Fibroblast of peridontal ligament (primary cell): ENCODE measurements at regions not wholly inside any gene's neighbourhood (a gene's known extent, or its start where the extent isn't known, plus 50 kb on each side); places are given as distances from the start of the nearest gene placed in this dataset.
A peak's percentile ranks its signal among the peaks of the same experiment; 100 is the strongest.

Experiments
- DNase-seq: peaks from one replicate; pipeline ENCODE4 v3.0.0-alpha.2; 2010; ENCODE audit errors: extremely low read depth

DNA sequence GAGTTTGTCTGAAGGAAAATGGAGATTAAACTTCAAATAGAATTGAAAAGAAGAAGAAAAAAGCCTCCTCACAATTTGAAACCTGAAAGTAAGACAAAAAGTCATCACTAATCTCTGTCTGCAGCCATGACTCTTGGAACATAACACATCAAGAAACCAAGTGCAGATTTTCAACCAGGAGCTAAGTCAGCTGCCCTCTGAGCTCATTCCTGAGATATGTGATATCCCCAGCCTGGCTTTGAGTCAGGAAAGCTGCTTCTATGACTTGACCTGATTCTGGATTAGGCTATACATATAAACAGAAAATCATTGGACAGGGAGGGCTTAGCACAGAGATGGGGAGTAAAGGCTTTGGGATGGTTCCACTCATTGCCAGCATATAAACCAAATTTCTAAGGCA, 891.4 kb downstream of the TFAP2A start:
- DNase-seq = peak; percentile 91

DNA sequence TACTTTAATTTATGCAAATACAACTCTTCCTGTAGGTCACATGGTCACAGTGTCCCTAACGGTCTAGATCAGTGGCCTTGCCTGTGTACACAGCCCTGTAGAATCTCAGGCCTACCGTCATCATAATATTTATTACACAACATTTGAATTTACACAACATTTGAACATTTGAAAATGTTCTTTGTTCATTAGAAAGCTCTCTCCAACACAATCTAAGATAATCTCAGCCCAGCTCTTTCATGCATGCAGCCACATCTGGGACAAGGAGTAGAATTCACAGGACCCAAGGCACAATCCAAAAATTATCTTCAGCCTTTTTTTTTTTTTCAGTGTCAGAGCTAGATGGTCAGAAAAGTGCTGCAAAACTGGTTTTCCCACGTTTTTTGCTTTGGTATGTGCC, 892.8 kb downstream of the TFAP2A start:
- no peak for DNase-seq

DNA sequence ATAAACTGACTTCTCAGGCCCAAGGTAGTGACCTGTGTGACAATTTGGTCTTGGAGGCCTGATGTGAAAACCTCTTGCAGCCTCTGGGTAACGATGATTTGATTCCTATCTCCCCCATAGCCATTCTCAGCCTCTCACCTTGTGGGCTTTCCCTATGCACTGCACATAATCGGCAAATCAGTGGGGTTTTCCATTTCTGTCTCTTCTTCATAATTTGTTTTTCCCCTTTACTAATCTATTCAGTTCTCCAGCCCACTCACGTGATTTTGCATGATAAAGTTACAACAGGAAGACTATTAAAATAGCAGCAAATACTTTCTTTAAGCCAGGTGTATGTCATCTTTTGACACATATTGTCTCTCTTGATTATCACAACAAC, 893.7 kb downstream of the TFAP2A start:
- DNase-seq = no peak

DNA sequence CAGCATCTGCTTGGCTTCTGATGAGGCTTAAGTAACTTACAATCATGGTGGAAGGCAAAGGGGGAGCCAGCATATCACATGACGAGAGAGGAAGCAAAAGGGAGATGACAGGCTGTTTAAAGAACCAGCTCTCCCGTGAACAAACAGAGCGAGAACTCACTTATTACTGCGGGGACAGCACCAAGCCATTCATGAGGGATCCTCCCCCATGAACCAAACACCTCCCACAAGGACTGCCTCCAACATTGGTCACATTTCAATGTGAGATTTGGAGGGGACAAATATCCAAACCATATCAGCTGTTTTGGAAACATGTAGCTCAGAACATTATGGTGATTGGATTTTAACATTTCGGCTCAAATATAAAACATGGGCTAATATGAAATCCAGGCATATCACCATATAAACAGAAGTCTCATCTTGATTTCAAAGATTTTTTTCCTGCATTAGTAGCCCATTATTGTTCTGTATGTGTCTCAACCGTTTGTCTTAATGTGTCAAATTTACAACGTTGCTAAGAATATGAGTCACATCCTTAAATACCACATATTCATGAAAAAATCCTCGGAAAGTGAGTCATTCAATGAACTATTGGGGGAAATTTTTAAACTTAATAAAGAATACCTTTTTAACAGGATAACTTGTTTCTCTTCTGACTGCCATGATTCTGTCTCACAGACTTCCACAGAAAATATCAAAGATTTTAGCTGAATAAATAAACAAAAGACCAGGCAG, 894.3 kb downstream of the TFAP2A start:
- DNase-seq = peak; percentile 48

DNA sequence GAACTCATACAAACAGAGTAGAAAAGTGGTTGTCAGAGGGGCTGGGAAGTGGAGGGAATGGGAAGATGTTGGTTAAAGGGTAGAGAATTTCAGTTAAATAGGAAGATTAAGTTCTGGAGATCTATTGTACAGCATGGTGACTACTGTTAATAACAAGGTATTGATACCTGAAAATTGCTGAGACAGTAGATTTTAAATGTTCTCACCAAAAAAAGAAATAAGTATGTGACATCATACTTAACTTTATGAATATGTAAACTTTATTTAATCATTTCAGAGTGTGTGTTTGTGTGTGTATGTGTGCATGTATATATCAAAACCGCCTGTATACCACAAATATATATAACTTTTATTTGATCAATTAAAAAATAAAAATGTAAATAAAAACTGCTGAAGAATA, 896.4 kb downstream of the TFAP2A start:
- DNase-seq = no peak

DNA sequence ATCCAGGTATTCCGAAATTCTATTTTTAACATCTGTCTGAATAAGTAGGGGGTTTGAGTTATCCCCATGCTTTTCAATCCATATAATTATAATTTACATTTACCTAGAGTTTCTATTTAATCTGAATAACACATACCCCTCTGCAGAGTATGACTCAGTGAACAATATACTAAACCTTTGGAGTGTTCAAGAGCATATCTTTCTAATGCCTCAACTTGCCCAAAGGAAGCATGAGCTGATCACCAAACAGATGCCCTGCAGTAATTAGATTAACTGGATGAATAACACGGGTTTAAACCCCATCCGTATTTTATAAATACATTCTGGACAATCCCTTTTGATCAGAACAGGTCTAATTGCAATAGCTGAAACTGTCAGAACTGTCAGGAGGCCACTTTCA, 897.1 kb downstream of the TFAP2A start:
- no peak for DNase-seq

DNA sequence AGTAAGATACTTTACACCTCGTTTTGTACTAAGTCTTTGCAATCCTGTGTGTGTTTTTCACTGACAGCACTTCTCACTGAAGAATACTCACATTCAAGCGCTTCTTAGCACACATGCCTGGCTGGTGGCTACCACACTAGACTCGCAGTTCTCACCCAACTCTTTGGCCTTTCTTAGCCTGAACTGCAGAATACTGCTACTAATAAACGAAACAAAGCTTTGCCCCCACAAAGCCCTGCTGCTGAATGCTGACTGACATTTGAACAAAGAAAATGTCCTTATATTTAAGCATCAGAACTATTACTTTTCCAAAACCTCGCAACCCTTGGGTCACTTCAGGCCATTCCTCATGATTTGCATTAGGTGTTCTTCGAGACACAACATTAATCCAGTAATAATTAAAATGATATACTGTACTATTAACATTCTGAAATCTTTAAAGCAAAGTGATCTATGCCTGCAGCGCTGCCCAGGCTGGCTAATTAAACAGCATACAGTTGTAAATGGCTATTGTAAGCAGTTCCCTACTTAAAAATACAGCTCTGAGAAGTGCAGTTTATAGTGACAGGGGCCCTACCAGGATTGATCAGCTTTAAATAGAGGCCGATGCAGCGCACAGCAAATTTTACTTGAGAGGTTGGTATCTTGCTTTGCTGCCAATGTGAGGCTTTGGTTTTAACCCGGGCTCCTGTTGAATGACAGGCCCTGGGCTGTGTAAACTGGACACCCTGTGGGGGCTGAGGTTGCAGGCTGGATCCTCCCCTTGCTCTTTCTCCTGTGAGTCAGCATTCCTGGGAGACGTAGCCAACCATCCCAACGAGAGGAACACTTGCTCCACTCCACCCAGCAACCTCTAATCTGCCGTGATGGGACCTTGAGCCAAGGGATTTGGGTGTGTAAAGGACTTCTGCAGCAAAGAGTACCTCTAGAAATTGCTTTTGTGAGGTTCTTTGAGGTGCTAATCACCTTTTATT, 899.0 kb downstream of the TFAP2A start:
- peak; percentile 49 for DNase-seq

DNA sequence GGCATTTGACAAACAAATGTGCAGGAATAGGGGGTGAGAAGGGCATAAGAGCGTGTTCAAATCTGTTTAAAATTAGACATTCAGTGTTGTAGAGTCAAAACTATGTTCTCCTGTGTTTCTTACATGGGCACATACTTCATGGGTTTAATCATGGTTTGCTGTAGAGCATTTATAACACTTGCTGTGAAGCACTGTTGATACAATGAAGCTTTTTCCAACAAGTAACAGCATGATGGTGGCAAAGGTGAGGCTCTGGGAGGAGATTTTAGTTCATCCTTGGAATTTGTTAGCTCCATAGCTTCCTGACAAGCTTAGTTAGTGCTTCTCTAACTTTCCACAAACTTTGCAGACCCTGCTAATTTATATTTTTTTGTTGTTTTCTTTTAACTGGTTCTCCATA, 900.7 kb downstream of the TFAP2A start:
- no peak for DNase-seq

DNA sequence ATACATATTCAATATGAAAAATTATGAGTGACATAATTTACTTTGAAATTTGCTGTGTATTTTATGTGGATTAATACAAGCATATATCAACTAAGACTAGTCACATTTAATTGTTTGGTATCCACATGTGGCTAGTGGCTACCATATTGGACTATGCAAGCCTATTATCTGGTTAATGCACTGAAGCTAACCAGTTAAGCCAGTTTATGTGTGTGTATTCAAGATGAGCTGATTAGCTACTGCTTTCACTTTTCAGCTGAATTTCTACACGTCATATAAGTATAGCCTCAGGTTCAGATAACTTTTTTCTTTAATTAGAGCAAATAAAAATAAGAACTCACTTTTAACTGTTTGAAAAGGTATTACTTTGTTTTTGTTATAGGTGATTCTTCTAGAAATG, 903.7 kb downstream of the TFAP2A start:
- DNase-seq = no peak

DNA sequence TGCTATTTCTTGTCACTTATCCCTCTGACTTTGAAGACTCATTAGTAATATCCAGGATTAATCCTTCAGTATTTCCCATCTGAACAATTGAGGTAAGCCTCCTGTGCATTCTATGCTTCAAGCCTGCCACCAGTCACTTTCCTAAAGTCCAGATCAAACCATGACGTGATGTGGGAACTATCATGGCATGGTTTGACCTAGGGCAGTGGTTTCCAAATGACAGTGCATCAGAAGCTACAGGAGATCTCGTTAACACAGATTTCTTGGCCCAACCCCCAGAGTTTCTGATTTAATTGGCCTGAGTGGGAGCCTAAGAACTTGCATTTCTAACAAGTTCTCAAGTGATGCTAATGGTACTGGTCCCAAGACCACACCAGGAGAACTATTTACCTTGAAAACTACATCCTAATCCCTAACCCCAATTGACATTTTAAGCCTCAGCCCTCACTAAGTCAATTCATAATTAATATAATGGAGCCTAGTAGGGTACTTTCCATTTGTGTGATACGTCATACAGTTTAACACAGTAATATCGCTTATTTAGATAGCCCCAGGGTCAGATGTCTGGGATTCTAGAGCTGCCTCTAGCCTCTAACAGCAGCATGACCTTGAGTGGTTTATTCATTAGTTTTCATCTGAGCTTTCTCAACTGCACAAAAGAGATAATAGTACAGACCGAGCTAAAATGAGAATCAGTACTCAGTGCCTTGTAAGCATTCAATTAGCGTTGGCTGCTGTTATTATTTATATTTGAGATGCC, 907.6 kb downstream of the TFAP2A start:
- DNase-seq = no peak

DNA sequence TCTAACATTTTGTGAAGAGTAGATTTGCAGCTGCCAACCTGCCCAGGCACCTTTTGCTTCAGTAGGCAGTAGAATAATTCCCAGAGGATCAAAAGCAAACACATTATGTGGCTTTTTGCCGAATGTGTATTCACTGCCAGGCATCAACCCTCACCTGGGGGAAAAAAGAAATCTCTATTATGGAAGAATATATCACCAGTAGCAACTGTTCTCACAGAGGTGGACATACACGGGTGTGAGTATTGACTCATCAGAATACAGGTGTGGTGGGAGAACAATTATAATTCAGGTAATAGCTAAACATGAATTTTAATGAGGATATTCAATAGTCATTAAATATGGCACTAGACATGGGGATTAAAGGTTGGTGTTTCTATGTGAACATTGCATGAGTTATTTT, 910.7 kb downstream of the TFAP2A start:
- DNase-seq = no peak

DNA sequence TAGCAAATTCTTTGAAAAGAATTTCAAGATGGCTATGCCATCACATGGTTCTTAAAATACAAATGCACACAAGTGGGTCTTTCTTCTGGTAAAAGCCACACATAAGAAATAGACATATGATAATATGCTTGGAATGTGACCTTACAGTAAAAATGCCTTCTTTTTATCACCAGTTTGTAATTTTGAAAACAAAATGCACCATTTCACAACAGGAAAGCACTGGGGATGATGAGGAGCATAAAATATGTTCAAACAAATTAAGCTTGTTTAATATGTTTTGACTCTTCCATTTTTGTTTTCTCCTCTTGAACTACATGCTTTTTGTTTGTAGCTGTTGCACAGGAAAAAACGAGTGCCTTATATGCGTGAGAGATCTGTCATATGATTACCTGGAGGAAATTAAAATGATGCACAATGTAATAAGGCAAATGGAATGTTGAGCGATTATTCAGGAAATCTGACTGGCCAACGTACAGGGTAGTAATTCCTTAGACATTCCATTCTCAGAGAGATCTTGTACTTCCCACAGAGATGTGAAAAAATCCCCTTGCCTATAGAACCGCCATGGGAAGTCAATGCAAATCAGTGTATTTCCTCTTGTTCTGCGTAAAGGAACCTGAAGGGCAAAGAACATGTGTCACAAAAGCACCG, 911.6 kb downstream of the TFAP2A start:
- no peak for DNase-seq

DNA sequence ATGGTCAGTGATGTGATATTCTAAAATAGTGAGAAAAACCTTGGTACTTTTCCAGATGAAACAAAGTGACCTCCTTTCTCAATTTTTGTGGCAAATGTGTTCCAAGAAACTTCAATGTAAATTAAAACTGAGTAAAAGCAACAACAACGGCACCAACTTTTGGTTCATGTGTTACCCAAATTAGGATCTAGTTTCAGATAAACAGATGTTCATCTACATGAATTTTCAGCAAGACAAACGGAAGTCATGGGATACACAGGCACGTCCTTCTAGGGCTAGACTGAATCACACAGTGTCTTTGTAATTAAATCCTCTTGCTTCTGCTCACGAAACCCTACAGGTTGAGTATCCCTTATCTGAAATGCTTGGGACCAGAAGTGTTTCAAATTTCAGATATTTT, 915.2 kb downstream of the TFAP2A start:
- no peak for DNase-seq

DNA sequence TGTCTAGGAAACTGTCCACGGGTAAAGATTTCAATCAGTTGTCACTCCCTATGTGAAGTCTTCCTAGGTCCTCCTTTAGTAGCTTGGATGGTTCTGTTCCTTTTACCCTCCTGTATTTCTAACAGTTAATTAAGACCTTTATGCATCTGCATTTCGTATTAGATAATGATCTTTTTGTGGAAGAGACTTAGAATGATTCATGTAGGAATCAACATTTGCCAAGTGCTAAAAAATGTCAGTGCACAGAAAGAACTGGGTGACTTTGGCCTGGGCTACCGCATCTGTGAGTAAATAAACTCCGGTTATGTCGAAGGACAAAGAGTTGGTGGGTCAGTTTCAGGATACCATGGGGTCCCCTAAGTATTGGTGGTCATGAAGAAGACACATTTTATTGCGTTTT, 918.0 kb downstream of the TFAP2A start:
- no peak for DNase-seq

DNA sequence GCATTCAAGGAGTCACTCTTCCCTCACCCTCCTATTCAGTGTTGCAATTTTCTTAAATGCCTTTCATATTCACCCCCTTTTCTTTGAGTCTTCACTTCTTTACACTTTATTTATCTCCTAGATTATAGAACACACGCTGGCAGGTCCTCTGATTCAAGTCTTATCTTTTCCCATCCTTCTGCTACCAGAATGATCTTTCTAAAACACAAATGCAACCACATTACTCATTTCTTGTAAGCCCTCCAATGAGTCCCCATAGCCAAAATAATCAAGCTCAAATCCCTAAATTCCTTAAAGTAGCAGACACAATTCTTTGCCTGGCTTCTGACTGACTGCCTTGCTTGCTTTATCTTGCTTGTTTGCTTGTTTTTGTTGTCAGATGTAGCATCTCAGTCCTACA, 920.0 kb downstream of the TFAP2A start:
- DNase-seq = peak; percentile 52

DNA sequence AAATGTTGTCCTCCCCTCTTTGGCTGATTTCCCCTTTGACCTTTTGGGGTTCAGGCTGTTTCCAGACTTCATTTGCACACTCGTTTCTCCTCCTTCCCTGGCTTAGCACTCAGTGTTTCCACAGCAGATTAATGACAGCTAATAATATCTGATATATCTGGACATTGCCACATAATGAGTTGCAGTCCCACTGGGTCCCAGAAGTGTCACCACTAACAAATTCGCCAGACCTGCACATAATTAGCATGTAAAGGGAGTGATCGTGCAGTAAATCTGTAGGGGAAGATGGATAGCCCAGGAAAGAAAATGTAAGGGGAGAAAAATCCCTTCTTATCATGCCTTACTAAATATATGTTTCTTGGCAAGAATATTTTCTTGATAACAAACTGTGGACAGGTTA, 922.1 kb downstream of the TFAP2A start:
- DNase-seq = no peak

DNA sequence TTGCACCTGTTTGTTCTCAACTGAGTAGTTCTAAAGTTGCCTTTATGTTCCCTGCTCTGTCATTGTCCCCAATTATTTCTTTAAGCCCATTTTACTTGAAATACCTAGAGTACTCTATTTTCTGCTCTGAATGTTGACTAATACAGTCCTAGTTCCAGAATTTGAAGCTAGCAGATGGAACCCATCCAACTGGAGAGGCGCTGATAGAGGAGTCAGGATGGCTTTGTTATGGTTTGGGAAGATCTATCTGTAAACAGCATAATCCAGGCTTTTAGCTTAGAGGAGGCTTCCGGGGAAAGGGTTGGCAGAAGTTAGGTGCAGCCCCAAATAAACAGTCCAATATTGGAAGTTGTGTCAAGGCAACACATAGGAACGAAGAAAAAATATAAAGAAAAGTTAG, 927.7 kb downstream of the TFAP2A start:
- no peak for DNase-seq

DNA sequence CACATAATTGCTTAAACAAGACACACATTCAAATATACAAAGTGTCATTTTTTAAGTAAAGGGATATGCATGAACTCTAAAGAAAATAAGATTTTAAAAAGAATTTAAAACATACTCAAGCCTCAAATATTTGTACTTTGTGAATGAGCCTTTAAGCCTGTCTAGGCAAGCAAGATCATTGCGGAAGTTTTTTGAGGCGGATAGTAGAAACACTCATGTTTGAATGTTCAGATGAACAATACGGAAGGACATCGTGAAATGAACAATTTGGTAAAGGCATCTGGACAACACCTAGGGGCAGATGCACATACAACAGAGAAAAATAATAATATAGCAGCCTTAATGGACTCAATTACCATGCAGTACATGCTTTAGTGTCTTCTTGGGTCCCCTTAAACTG, 928.9 kb downstream of the TFAP2A start:
- no peak for DNase-seq

DNA sequence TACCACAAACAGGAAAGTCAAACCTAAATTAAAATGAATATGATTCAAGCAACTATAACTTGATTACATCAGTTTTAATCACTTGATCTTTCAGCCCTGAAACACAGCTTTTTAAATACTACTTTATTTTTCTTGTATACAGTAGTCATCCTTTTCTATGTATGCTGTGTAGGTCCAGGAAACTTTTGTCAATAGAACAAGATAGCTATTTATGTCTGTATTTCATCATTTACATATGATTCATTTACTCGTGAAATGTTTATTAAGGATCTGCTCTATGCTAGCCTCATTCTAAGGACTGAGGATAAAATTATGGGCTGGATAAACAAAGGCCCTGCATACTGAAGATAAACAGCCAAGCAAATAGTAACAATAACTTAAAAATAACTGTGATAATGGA, 930.2 kb downstream of the TFAP2A start:
- DNase-seq = no peak

DNA sequence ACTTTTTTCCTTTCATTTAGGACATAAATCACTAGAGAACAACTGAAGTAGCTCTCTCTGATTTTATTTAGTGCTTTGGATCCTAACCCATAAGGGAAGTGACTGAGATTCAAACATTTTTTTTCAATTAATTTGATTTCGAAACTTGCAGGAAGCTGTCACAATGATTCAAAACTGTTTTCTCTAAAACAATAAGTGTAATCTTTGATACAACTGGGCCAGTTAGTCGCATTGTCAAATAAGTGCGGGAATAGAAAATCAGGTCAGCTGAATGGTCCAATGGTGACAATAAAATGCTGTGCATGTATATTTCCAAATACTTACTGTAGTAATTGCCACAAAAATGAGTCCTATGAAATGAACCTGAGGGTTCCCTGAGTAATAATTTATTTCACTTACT, 930.8 kb downstream of the TFAP2A start:
- peak; percentile 5 for DNase-seq

DNA sequence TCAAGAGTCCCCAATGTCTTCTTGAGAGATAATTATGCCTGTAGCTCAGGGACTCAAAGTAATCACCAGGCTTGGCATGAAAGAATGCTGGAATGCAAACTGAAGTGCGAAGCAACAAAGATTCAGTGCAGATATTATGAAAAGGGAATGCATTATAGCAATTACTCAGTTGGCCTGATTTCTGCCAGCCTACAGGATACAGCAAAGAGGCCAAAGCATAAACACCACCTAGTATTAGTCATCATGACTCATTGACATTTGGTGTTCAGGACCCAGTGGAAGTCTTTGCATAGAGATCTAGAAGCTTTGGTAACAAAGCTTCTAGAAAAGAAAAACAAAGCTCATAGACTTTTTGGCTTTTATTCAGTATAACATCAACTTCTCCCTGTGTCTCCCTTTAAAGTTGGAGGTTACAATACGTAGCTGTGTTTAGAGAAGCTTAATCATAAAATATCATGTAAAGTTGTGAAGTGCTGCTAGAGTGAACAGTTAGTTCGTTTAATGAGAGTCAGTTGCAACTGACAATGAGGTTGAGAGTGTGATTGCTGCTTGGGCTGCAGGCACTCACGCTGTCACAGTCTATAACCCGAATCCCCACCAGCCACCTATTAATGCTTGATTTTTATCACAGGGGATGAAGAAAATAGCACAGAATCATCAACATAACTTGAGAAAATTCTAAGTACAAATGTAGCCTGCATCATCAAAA, 932.7 kb downstream of the TFAP2A start:
- peak; percentile 87 for DNase-seq
